Smooth muscle cell (in vitro differentiated cells): ENCODE measurements at regions not wholly inside any gene's neighbourhood (a gene's known extent, or its start where the extent isn't known, plus 50 kb on each side); places are given as distances from the start of the nearest gene placed in this dataset.
A peak's percentile ranks its signal among the peaks of the same experiment; 100 is the strongest.

ENCODE experiments used
- DNase-seq: peaks from one replicate; lab custom pipeline; 2025; ENCODE audit not compliant: unreplicated experiment; lab: John Stamatoyannopoulos, UW
- H2AFZ ChIP-seq: fragments of 200-600 bp; sonication (generic); 2 replicates; pipeline ENCODE4 v1.6.0; 2016; ENCODE audit warnings: antibody characterized with exemption, low read depth, mild to moderate bottlenecking
- H3F3A ChIP-seq: fragments of 200-600 bp; sonication (generic); 2 replicates; pipeline ENCODE4 v1.6.0; 2017; ENCODE audit warnings: antibody characterized with exemption, low read depth
- H3K27ac ChIP-seq: fragments of 200-600 bp; sonication (generic); 2 replicates; pipeline ENCODE4 v1.5.1; 2016; ENCODE audit warnings: low read depth, mild to moderate bottlenecking
- H3K27me3 ChIP-seq: fragments of 200-600 bp; sonication (generic); 2 replicates; pipeline ENCODE4 v1.6.1; 2016; ENCODE audit warnings: low read depth, mild to moderate bottlenecking
- H3K36me3 ChIP-seq: fragments of 200-600 bp; sonication (generic); 2 replicates; pipeline ENCODE4 v1.5.1; 2016; ENCODE audit warnings: low read depth
- H3K4me1 ChIP-seq: fragments of 200-600 bp; sonication (generic); 2 replicates; pipeline ENCODE4 v1.5.1; 2016; ENCODE audit warnings: low read depth
- H3K4me2 ChIP-seq: fragments of 200-600 bp; sonication (generic); 2 replicates; pipeline ENCODE4 v1.6.0; 2016; ENCODE audit warnings: mild to moderate bottlenecking
- H3K4me3 ChIP-seq: fragments of 200-600 bp; sonication (generic); 2 replicates; pipeline ENCODE4 v1.5.1; 2016; ENCODE audit warnings: mild to moderate bottlenecking
- H3K79me2 ChIP-seq: fragments of 200-600 bp; sonication (generic); 2 replicates; pipeline ENCODE4 v1.6.0; 2016; ENCODE audit warnings: low read depth, mild to moderate bottlenecking
- H3K9ac ChIP-seq: fragments of 200-600 bp; sonication (generic); 2 replicates; pipeline ENCODE4 v1.6.0; 2016; ENCODE audit warnings: low read depth
- H3K9me3 ChIP-seq: fragments of 200-600 bp; sonication (generic); replicated peaks from 2 replicates; pipeline ENCODE4 v1.5.1; 2016; ENCODE audit warnings: low read depth
- H4K20me1 ChIP-seq: fragments of 200-600 bp; sonication (generic); 2 replicates; pipeline ENCODE4 v1.6.0; 2016; ENCODE audit warnings: low read depth
- CTCF ChIP-seq: fragments of 200-600 bp; sonication (generic); IDR thresholded peaks from 2 replicates; pipeline ENCODE4 v1.5.1; 2017; ENCODE audit warnings: borderline replicate concordance, mild to moderate bottlenecking, antibody characterized with exemption; ENCODE audit not compliant: insufficient read depth, poor library complexity, severe bottlenecking
- WGBS: methylation state at CpG from one replicate; pipeline ENCODE4 v1.1.7; 2016; ENCODE audit warnings: low lambda C conversion rate; 5-methylcytosine and 5-hydroxymethylcytosine counted together

DNA sequence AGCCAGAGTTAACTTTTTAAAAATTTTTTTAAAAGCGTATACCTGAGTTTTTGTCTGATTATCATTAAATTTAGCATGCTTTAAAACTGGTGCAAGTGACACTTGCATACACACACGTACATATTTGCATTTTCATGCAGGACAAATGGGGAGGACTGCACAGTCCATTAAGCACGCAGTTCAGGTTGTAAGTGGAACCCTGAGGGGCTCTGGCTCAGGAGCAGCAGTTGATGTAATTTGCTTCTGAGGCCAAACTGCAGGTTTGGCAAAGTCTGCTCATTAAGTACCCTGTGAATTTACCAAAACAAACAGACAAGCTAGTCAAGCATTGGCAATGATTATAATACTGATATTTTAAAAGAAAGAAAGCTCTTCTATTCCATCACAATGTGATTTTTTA lies 215.8 kb upstream of the PFKP start:
- H3K4me2 ChIP-seq = no peak overlapping the region
- WGBS = 73% methylated on average over 3 of the region's 3 CpGs
- H3K4me1 ChIP-seq = no peaks in the 10 kb centered on the region
- no peaks in the 10 kb centered on the region for H4K20me1 ChIP-seq
- H3K79me2 ChIP-seq = no peaks in the 10 kb centered on the region
- no peak overlapping the region for H3K4me3 ChIP-seq
- peaks cover 10% of the 10 kb centered on the region for H3K27me3 ChIP-seq
- no peak overlapping the region for H3K9ac ChIP-seq
- no peaks in the 10 kb centered on the region for H3K9me3 ChIP-seq
- H3K27ac ChIP-seq = no peak overlapping the region
- no peak for TF ChIP-seq CTCF
- H3K36me3 ChIP-seq = no peaks in the 10 kb centered on the region
- DNase-seq = no peak
- no peaks in the 10 kb centered on the region for H3F3A ChIP-seq
- no peak overlapping the region for H2AFZ ChIP-seq

- Histone ChIP-seq H3K4me2 (no peak overlapping the region), H3K36me3 (no peaks in the 10 kb centered on the region)
- 92% methylated on average over 5 of the region's 5 CpGs for WGBS
Measured at GRCh38 chr10:2850202-2850601, 217.1 kb upstream of the PFKP start.

GRCh38 chr10:2844925-2845324 lies 222.4 kb upstream of the PFKP start:
- Histone ChIP-seq H3K27ac (no peak overlapping the region), H3K4me1 (no peaks in the 10 kb centered on the region), H3K4me3 (no peak overlapping the region), H4K20me1 (no peaks in the 10 kb centered on the region), H3K9me3 (no peaks in the 10 kb centered on the region), H3K4me2 (no peak overlapping the region), H3K27me3 (peaks cover 14% of the 10 kb centered on the region), H3K36me3 (no peaks in the 10 kb centered on the region), H3F3A (no peaks in the 10 kb centered on the region), H3K79me2 (no peaks in the 10 kb centered on the region), H2AFZ (no peak overlapping the region), H3K9ac (no peak overlapping the region)
- no peak for DNase-seq
- WGBS = 90% methylated on average over 5 of the region's 5 CpGs
- TF ChIP-seq CTCF = no peak

More at GRCh38 chr10:2850202-2850601, 217.1 kb upstream of the PFKP start:
- TF ChIP-seq CTCF = no peak
- Histone ChIP-seq H3K4me3 (no peak overlapping the region), H4K20me1 (no peaks in the 10 kb centered on the region), H3K9ac (no peak overlapping the region), H3K9me3 (no peaks in the 10 kb centered on the region), H3K4me1 (no peaks in the 10 kb centered on the region), H2AFZ (no peak overlapping the region), H3K27me3 (peaks cover 7% of the 10 kb centered on the region), H3K27ac (no peak overlapping the region), H3K79me2 (no peaks in the 10 kb centered on the region), H3F3A (no peaks in the 10 kb centered on the region)
- no peak for DNase-seq

- Histone ChIP-seq H3K36me3 (no peaks in the 10 kb centered on the region), H3K4me1 (no peaks in the 10 kb centered on the region), H3K79me2 (no peaks in the 10 kb centered on the region), H3K27ac (no peak overlapping the region), H3F3A (no peaks in the 10 kb centered on the region), H2AFZ (no peak overlapping the region), H3K9ac (no peak overlapping the region), H3K4me2 (no peak overlapping the region), H3K27me3 (peaks cover 18% of the 10 kb centered on the region), H3K9me3 (no peaks in the 10 kb centered on the region), H4K20me1 (no peaks in the 10 kb centered on the region), H3K4me3 (no peak overlapping the region)
- WGBS = 44% methylated on average over 16 of the region's 16 CpGs
- TF ChIP-seq CTCF = peak; percentile 72
- peak; percentile 3 for DNase-seq
Measured at GRCh38 chr10:2839081-2839725, 228.1 kb upstream of the PFKP start.
